Central memory CD4-positive, alpha-beta T cell (primary cell): ENCODE measurements at regions not wholly inside any gene's neighbourhood (a gene's known extent, or its start where the extent isn't known, plus 50 kb on each side); places are given as distances from the start of the nearest gene placed in this dataset.
"Not testable (repeated sequence)": the region's sequence is repeated elsewhere in the genome, so short reads cannot be mapped to it uniquely, and the experiment has no call there.

Experiments
- DNase-seq: peaks from one replicate; pipeline ENCODE4 v3.0.0; 2022

DNA sequence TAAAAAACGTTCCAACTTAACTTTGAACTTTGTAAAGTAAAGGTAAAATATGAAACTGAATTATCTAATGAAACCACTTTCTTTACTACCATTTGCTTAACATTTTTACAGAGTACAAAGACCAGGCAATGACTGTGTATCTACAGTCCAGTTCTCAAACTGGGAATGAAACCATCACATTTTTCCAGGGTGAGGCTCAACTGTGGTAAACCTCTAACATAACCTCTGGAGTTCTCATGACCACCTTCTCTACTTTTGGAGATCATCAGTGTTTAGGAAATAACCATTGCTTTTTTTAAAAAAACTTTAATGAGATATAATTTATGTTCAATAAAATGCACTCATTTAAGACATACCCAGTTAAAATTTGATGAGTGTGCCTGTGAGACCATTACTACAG is 223.5 kb downstream of the RNF152 start:
- DNase-seq: no peak

GRCh38 chr18:61666876-61667590 is 225.8 kb downstream of the RNF152 start:
- no peak for DNase-seq

DNA sequence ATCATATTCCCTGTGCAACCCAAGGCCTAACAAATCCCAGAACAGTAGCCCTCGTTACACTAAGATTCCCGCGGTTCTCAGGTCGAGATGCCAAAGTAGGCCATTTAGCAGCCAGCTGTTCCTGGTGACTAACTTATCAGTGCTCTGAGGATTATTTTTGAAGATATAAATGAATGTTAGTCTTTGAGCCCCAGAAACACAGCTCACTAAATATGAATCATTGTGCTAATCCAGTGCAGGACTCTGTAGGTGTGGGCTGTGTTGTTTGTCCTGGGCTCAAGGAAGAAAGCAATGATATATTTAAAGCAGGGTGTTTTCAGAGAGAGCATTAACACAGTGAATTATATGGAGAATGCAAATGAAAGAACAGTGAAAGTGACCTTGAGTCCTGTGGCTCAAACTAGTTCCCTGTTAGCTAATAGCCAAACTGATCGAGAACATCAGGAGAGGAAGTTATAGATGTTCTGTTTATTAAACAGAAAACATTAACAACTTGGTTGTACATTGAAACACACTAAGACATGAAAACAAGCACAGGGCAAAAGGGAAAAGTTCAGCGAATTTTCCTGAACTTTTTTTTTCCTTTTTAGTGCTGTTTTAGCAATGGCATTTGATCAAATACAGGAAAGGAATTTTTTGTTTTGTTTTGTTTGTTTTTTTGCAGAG is 228.3 kb downstream of the RNF152 start:
- DNase-seq: no peak

DNA sequence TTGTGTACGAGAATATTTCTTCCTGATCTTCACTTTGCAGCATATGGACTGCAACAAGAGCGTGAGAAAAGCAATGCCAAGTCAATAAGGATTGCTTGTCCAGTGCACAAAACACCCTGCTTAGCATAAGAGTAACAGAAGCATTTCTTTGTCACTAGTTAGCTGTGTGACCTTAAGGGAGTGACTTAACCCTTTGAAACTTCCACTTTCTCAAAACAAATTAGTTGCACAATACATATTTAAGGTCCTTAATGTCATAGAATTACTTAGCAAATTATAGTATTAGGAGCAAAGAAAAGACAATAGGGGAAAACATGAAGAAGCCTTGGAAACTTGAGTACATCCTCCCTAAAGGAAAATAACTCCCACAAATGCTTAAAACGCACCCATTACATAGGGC is 230.1 kb downstream of the RNF152 start:
- DNase-seq: no peak

GRCh38 chr18:61658431-61658830 is 234.4 kb downstream of the RNF152 start:
- DNase-seq: no peak

DNA sequence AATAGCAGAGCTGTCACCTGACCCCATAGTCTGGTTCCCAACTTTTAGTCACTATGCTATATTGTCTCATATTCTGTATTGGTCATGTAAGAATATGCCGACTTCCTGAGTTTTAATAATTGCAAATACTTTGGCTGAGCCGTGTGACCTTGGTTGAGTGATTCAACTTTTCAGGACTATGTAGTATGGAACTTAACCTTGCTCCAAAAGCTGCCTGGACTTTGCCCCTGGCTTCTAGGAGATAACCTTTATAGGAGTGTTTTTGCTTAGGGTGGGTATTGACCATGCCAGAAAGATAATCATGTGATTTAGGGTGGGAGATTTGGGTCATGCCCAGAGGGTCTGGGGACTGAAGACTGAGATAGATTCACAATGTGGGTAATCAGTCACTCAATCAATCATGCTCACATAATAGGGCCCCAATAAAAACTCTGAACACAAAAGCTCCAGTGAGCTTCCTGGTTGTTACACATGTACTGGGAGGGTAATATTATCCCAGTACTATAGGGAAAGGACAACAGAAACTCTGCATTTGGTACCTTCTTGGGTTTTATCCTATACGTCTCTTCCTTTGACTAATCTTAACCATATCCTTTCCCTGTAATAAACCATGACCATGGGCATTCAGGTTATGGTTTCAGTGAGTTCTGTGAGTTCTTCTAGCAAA is 235.6 kb downstream of the RNF152 start:
- no peak for DNase-seq

GRCh38 chr18:61655630-61656029 is 237.2 kb downstream of the RNF152 start:
- no peak for DNase-seq

- no peak for DNase-seq
These were observed 238.8 kb downstream of the RNF152 start for GRCh38 chr18:61653823-61654551.

DNA sequence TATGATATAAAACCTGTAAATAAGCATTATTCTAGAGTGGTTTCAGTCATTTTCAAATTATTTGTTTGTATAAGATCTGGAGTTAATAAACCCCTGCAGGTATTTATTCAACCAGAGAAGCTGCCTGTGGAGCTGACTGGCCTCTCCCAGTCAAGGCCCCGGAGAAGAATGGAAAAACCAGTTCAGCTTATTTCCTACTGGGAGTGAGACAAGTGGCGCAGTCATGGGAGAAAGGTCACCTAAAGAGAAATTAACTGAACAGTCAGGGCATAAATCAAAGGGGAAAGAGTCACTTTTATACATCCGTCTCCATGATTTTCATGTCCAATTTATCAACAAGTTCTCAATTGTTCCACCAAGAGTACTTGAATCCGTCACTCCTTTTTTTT is 240.9 kb downstream of the RNF152 start:
- DNase-seq: no peak

- no peak for DNase-seq
These were observed 241.5 kb downstream of the RNF152 start for GRCh38 chr18:61651145-61651879.

- DNase-seq: no peak
These were observed 248.7 kb downstream of the RNF152 start for GRCh38 chr18:61643884-61644647.

GRCh38 chr18:61639886-61640285 is 252.9 kb downstream of the RNF152 start:
- no peak for DNase-seq

DNA sequence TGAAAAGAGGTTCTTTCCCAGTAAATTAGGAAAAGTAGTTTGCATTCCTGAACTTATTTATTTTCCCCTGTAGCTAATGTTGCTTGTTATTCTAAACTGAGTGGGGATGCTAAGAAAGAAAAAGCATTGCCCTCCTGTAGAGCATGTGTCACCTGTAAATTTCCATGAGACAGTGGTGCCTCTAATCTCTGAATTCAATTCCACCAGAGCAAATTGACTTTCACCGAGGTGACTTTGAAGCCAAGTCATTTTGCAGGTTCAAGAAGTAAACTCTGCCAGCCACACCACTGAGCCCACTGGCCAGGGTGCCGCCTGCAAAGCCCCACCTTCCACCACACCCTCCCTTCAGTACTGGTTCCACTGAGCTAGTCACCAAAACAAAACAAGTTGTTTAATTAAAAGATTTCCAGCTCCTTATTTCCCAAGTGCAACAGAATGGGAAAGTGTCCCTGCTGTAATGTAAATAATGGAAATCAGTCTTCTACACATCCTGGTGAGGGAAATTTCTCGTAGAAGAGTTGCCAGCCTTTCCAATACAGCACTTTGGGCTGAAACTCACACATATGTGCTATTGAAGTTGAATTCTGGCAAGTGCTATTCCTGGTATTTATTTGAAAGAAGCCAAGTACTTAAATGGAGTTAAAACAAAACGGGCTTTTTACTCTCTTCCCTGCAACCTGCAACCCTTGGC is 254.8 kb downstream of the RNF152 start:
- no peak for DNase-seq

DNA sequence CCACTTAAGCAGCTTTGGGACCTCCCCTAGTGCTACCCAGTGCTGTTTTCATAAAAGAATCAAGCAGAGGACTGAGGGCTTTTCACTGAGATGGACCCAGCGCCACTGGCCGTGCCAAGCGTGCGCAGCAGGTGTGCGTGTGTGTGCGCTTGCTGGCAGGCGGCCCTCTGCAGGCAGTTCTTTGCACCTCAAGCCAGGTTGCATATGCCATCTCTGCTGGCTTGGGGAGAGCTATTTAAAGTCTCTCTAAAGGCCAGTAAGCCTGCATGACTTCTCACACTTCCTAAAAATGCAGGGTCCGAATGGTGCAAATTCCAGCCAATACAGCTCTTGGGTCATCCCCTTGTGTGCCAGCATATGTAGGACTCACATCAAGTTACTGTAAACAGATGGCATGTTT is 255.5 kb downstream of the RNF152 start:
- no peak for DNase-seq

- peak; percentile 15 for DNase-seq
These were observed 256.8 kb downstream of the RNF152 start for GRCh38 chr18:61635901-61636528.

DNA sequence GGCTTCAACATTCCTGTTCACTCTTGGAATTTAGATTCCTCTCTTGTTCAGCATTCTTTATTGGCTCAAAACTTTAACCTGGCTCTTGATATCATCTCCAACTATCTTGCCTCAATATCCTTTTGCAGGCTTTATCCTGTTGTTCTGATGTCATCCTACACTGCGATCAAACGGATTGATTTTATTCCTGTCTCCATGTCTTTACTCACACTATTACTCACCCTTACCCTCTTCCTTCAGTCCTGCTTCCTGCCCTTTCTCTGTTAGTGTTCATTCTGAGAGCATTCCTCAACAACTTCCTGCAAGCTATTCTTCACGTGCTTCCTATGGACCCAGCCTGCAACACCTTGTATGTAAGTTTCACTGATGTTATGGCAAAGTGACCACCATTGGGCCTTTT is 264.7 kb downstream of the RNF152 start:
- DNase-seq: no peak

GRCh38 chr18:61624631-61625030 is 268.2 kb downstream of the RNF152 start:
- not testable (repeated sequence) for DNase-seq

DNA sequence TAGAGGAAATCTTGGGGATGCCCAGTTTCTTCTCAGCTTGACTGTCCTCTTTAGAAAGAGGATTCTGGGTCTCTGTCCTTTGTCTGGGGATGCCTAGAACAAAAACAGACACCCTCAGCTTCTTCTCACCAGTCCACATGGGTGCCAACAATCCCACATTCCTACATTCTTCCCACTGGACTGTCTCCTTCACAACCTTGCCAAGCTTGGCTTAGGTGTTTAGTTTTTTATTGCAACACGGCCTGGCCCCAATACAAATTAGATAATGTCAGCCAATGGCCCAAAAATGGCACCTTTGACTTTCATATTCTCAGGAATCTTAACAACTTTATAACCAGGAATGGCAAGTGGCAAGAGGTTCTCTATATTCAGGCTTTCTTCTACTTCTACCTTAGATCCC is 273.0 kb downstream of the RNF152 start:
- no peak for DNase-seq

GRCh38 chr18:61618816-61619215 is 274.0 kb downstream of the RNF152 start:
- DNase-seq: no peak

GRCh38 chr18:61616111-61616610 is 276.6 kb downstream of the RNF152 start:
- DNase-seq: no peak

- DNase-seq: no peak
These were observed 279.3 kb downstream of the CDH20 start for GRCh38 chr18:61612517-61612916.
